ENCODE measurements at regions not wholly inside any gene's neighbourhood (a gene's known extent, or its start where the extent isn't known, plus 50 kb on each side); places are given as distances from the start of the nearest gene placed in this dataset.

GRCh38 chr5:111934511-111934910 lies 177.5 kb upstream of the NREP start:
- intact Hi-C loops (cut with DNase I; ENCODE audit: low total_unique reads): no loop called here
- H3K4me3 ChIP-seq: no peak overlapping the region
- H3K27ac ChIP-seq: no peak overlapping the region
- no peaks in the 10 kb centered on the region for H3K27me3 ChIP-seq
- TF ChIP-seq, protein P1, sequence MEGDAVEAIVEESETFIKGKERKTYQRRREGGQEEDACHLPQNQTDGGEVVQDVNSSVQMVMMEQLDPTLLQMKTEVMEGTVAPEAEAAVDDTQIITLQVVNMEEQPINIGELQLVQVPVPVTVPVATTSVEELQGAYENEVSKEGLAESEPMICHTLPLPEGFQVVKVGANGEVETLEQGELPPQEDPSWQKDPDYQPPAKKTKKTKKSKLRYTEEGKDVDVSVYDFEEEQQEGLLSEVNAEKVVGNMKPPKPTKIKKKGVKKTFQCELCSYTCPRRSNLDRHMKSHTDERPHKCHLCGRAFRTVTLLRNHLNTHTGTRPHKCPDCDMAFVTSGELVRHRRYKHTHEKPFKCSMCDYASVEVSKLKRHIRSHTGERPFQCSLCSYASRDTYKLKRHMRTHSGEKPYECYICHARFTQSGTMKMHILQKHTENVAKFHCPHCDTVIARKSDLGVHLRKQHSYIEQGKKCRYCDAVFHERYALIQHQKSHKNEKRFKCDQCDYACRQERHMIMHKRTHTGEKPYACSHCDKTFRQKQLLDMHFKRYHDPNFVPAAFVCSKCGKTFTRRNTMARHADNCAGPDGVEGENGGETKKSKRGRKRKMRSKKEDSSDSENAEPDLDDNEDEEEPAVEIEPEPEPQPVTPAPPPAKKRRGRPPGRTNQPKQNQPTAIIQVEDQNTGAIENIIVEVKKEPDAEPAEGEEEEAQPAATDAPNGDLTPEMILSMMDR (IDR thresholded peaks at IDR 0.05): no peak
- TF ChIP-seq POLR2A (IDR thresholded peaks at IDR 0.05) (no peak), POLR2AphosphoS5 (IDR thresholded peaks at IDR 0.05) (no peak)
- H3K9me3 ChIP-seq: no peaks in the 10 kb centered on the region
- no peaks in the 10 kb centered on the region for H3K36me3 ChIP-seq
- H3K4me1 ChIP-seq: no peaks in the 10 kb centered on the region
- DNase-seq (ENCODE audit: low spot score in 2 of 2): no peak

DNA sequence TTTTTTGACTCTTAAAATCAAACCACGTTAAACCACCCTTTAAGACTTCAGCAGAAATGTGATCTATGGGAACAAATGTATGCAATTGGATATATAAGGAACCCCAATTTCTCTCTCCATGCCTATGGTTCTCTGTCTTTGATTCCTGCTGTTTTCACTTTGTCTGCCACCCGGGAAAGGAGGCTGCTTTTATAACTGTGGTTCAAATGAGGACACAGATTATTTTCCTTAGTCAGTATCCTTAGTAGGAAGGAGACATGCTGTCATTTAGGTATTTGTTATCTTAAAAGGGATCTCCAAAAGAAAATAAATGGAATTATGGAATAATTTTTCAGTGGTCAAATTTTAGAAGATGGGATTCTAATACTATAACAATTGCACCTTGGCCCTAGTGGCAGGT lies 176.1 kb upstream of the NREP start:
- DNase-seq (ENCODE audit: low spot score in 2 of 2): no peak
- intact Hi-C loops (cut with DNase I; ENCODE audit: low total_unique reads): no loop called here
- no peak overlapping the region for H3K27ac ChIP-seq
- H3K36me3 ChIP-seq: no peaks in the 10 kb centered on the region
- H3K4me1 ChIP-seq: no peaks in the 10 kb centered on the region
- TF ChIP-seq, protein P1 (IDR thresholded peaks at IDR 0.05): no peak
- TF ChIP-seq POLR2AphosphoS5 (IDR thresholded peaks at IDR 0.05): no peak
- TF ChIP-seq POLR2A (IDR thresholded peaks at IDR 0.05): no peak
- H3K27me3 ChIP-seq: no peaks in the 10 kb centered on the region
- H3K4me3 ChIP-seq: no peak overlapping the region
- no peaks in the 10 kb centered on the region for H3K9me3 ChIP-seq

DNA sequence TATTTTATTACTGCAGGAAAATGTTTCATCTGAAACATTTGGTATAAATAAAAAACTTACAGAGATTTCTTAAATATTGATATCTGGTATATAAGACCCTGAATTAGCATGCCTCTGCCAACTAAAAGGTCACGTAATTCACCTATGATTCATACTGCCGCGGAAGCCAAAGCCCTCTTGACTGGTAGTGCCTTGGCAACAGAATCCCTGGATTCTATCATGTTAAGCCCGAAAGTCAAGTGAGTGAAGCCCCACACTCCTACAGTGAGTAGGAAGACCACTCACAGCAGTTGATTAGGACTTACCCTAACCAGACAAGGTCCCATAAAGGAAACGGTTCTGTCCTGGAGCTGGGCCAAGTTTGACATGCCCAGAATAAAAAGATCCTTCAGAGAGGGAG lies 175.6 kb upstream of the NREP start:
- Histone ChIP-seq H3K36me3 (no peaks in the 10 kb centered on the region), H3K9me3 (no peaks in the 10 kb centered on the region), H3K27me3 (no peaks in the 10 kb centered on the region), H3K27ac (no peak overlapping the region), H3K4me3 (no peak overlapping the region), H3K4me1 (no peaks in the 10 kb centered on the region)
- TF ChIP-seq POLR2A (IDR thresholded peaks at IDR 0.05) (no peak), POLR2AphosphoS5 (IDR thresholded peaks at IDR 0.05) (no peak)
- TF ChIP-seq, protein P1 (IDR thresholded peaks at IDR 0.05): no peak
- intact Hi-C loops (cut with DNase I; ENCODE audit: low total_unique reads): no loop called here
- no peak for DNase-seq (ENCODE audit: low spot score in 2 of 2)

GRCh38 chr5:111932199-111932598 lies 175.2 kb upstream of the NREP start:
- Histone ChIP-seq H3K4me3 (no peak overlapping the region), H3K4me1 (no peaks in the 10 kb centered on the region), H3K27ac (no peak overlapping the region), H3K9me3 (no peaks in the 10 kb centered on the region), H3K36me3 (no peaks in the 10 kb centered on the region), H3K27me3 (no peaks in the 10 kb centered on the region)
- TF ChIP-seq, protein P1 (IDR thresholded peaks at IDR 0.05): no peak
- no peak for TF ChIP-seq POLR2AphosphoS5 (IDR thresholded peaks at IDR 0.05)
- no peak for TF ChIP-seq POLR2A (IDR thresholded peaks at IDR 0.05)
- intact Hi-C loops (cut with DNase I; ENCODE audit: low total_unique reads): no loop called here
- DNase-seq (ENCODE audit: low spot score in 2 of 2): no peak

DNA sequence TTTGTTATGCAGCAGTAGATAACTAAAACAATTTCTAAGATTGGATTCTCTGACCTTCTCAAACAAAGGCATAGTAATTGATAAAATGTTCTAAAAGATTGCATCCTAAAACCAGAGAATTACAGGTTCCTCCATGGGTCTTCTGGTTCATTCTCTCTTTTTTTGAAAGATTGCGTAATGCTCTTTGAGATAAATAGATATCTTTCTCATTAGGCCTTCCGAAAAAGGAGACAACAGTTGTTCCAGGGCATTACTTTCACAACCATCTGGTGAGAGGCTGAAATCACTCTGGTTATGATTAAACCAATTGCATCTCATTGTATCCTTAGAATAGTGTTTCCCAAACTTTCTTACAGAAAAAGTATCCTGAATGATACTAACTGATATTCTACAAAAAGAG lies 174.7 kb upstream of the NREP start:
- no peak for DNase-seq (ENCODE audit: low spot score in 2 of 2)
- intact Hi-C loops (cut with DNase I; ENCODE audit: low total_unique reads): no loop called here
- no peaks in the 10 kb centered on the region for H3K9me3 ChIP-seq
- no peak overlapping the region for H3K4me3 ChIP-seq
- no peaks in the 10 kb centered on the region for H3K36me3 ChIP-seq
- TF ChIP-seq POLR2A (IDR thresholded peaks at IDR 0.05) (no peak), POLR2AphosphoS5 (IDR thresholded peaks at IDR 0.05) (no peak)
- TF ChIP-seq, protein P1 (IDR thresholded peaks at IDR 0.05): no peak
- no peak overlapping the region for H3K27ac ChIP-seq
- no peaks in the 10 kb centered on the region for H3K4me1 ChIP-seq
- H3K27me3 ChIP-seq: no peaks in the 10 kb centered on the region
